ENCODE measurements at regions not wholly inside any gene's neighbourhood (a gene's known extent, or its start where the extent isn't known, plus 50 kb on each side); places are given as distances from the start of the nearest gene placed in this dataset.

GRCh38 chr10:107492389-107492788, 327.9 kb upstream of the SORCS1 start:
- no peaks in the 10 kb centered on the region for H3K4me1 ChIP-seq (ENCODE audit: control insufficient read depth, insufficient read depth, low read length, poor library complexity, severe bottlenecking)
- WGBS, 2 experiments (ENCODE audit: insufficient coverage in 2 of 2), result 56% methylated on average over 1 of the region's 1 CpG; no CpG with 5 or more reads in 1 of the 2 experiments
- no peak overlapping the region for H3K27ac ChIP-seq (ENCODE audit: low read depth, low read length, severe bottlenecking)
- no peaks in the 10 kb centered on the region for H3K9me3 ChIP-seq (ENCODE audit: control insufficient read depth, low read length)
- H3K36me3 ChIP-seq (ENCODE audit: control insufficient read depth, insufficient read depth, low read length), result no peaks in the 10 kb centered on the region
- H3K4me3 ChIP-seq (ENCODE audit: extremely low read depth, insufficient read depth, low read length, poor library complexity, severe bottlenecking), result no peak overlapping the region

GRCh38 chr10:107490389-107490788, 325.9 kb upstream of the SORCS1 start:
- 100% methylated on average over 2 of the region's 2 CpGs; no CpG with 5 or more reads in 1 of the 2 experiments for WGBS, 2 experiments (ENCODE audit: insufficient coverage in 2 of 2)
- no peak overlapping the region for H3K4me3 ChIP-seq (ENCODE audit: extremely low read depth, insufficient read depth, low read length, poor library complexity, severe bottlenecking)
- no peaks in the 10 kb centered on the region for H3K9me3 ChIP-seq (ENCODE audit: control insufficient read depth, low read length)

DNA sequence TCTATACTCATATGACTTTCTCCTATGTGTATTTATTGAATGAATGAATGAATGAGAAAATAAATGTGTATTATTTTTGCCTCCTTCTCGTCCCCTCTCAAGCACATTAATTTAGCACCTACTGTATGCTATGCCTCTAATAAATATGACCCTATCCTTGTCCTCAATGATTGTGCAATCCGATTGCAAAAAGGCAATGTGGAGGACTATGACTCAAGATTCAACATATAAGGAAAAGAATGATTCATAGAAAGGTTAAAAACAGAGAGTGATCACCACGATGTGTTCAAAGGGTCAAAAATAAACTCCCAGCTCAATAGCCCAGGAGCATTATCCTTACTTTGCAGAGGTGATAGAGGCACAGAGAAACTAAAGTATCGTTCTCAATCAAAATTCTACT, 322.8 kb upstream of the SORCS1 start:
- 100% methylated on average over 2 of the region's 4 CpGs; no CpG with 5 or more reads in 1 of the 2 experiments for WGBS, 2 experiments (ENCODE audit: insufficient coverage in 2 of 2)
- Histone ChIP-seq H3K36me3 (ENCODE audit: control insufficient read depth, insufficient read depth, low read length) (no peaks in the 10 kb centered on the region), H3K4me1 (ENCODE audit: control insufficient read depth, insufficient read depth, low read length, poor library complexity, severe bottlenecking) (no peaks in the 10 kb centered on the region), H3K27ac (ENCODE audit: low read depth, low read length, severe bottlenecking) (no peak overlapping the region), H3K9me3 (ENCODE audit: control insufficient read depth, low read length) (no peaks in the 10 kb centered on the region), H3K4me3 (ENCODE audit: extremely low read depth, insufficient read depth, low read length, poor library complexity, severe bottlenecking) (no peak overlapping the region)

More at GRCh38 chr10:107490389-107490788, 325.9 kb upstream of the SORCS1 start:
- Histone ChIP-seq H3K36me3 (ENCODE audit: control insufficient read depth, insufficient read depth, low read length) (no peaks in the 10 kb centered on the region), H3K4me1 (ENCODE audit: control insufficient read depth, insufficient read depth, low read length, poor library complexity, severe bottlenecking) (no peaks in the 10 kb centered on the region), H3K27ac (ENCODE audit: low read depth, low read length, severe bottlenecking) (no peak overlapping the region)

GRCh38 chr10:107485019-107485418, 320.5 kb upstream of the SORCS1 start:
- no peak overlapping the region for H3K27ac ChIP-seq (ENCODE audit: low read depth, low read length, severe bottlenecking)
- H3K4me1 ChIP-seq (ENCODE audit: control insufficient read depth, insufficient read depth, low read length, poor library complexity, severe bottlenecking), result no peaks in the 10 kb centered on the region
- H3K4me3 ChIP-seq (ENCODE audit: extremely low read depth, insufficient read depth, low read length, poor library complexity, severe bottlenecking), result no peak overlapping the region
- H3K36me3 ChIP-seq (ENCODE audit: control insufficient read depth, insufficient read depth, low read length), result no peaks in the 10 kb centered on the region
- WGBS, 2 experiments (ENCODE audit: insufficient coverage in 2 of 2), result no CpG with 5 or more reads among the region's 2 CpGs
- H3K9me3 ChIP-seq (ENCODE audit: control insufficient read depth, low read length), result no peaks in the 10 kb centered on the region

DNA sequence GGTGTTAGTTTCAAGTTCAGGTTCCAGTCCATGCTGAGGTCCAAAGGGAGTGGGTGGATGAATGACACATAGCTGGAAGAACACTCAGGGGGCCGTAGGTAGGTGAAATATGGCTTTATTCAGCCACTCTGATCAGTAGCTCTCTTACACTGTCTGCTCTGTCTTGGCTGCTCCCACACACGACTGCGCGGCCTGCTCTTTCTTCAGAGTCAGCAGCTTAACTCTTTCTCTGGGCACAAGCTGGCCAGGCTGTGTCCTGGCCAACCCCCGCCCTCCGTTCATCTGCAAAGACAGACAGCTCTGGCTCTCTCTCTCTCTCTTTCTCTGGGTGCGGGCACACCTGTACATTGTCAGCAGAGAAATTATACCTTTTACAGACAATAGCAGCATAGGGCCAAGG, 317.4 kb upstream of the SORCS1 start:
- Histone ChIP-seq H3K4me1 (ENCODE audit: control insufficient read depth, insufficient read depth, low read length, poor library complexity, severe bottlenecking) (no peaks in the 10 kb centered on the region), H3K27ac (ENCODE audit: low read depth, low read length, severe bottlenecking) (no peak overlapping the region), H3K9me3 (ENCODE audit: control insufficient read depth, low read length) (no peaks in the 10 kb centered on the region), H3K36me3 (ENCODE audit: control insufficient read depth, insufficient read depth, low read length) (no peaks in the 10 kb centered on the region), H3K4me3 (ENCODE audit: extremely low read depth, insufficient read depth, low read length, poor library complexity, severe bottlenecking) (no peak overlapping the region)
- WGBS, 2 experiments (ENCODE audit: insufficient coverage in 2 of 2), result 78 to 83% methylated on average over 6 to 7 of the region's 7 CpGs

- WGBS, 2 experiments (ENCODE audit: insufficient coverage in 2 of 2), result 86% methylated on average over 3 to 5 of the region's 6 CpGs
- Histone ChIP-seq H3K4me1 (ENCODE audit: control insufficient read depth, insufficient read depth, low read length, poor library complexity, severe bottlenecking) (no peaks in the 10 kb centered on the region), H3K9me3 (ENCODE audit: control insufficient read depth, low read length) (no peaks in the 10 kb centered on the region), H3K36me3 (ENCODE audit: control insufficient read depth, insufficient read depth, low read length) (no peaks in the 10 kb centered on the region), H3K27ac (ENCODE audit: low read depth, low read length, severe bottlenecking) (no peak overlapping the region), H3K4me3 (ENCODE audit: extremely low read depth, insufficient read depth, low read length, poor library complexity, severe bottlenecking) (no peak overlapping the region)
Measured at GRCh38 chr10:107481224-107481623, 316.7 kb upstream of the SORCS1 start.

DNA sequence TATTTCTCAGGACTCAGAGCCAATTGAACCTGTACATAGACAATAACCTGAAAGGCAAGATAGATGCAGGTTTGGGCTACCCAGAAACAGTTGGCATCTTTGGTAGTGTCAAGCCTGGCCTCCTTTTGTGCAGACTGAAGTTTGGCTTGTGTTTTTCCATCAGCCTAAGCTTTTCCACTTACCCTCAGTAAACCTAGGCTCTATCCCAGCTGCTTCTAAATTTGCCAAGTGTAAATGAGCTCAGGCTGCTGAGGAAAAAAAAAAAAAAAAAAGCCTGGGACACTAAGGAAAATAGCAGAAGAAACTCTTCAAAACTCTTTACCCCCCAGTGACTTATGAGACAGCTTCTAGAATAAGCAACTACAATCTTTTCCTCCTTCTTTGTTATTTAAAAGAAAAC, 316.3 kb upstream of the SORCS1 start:
- Histone ChIP-seq H3K9me3 (ENCODE audit: control insufficient read depth, low read length) (no peaks in the 10 kb centered on the region), H3K36me3 (ENCODE audit: control insufficient read depth, insufficient read depth, low read length) (no peaks in the 10 kb centered on the region), H3K4me1 (ENCODE audit: control insufficient read depth, insufficient read depth, low read length, poor library complexity, severe bottlenecking) (no peaks in the 10 kb centered on the region), H3K27ac (ENCODE audit: low read depth, low read length, severe bottlenecking) (no peak overlapping the region), H3K4me3 (ENCODE audit: extremely low read depth, insufficient read depth, low read length, poor library complexity, severe bottlenecking) (no peak overlapping the region)

DNA sequence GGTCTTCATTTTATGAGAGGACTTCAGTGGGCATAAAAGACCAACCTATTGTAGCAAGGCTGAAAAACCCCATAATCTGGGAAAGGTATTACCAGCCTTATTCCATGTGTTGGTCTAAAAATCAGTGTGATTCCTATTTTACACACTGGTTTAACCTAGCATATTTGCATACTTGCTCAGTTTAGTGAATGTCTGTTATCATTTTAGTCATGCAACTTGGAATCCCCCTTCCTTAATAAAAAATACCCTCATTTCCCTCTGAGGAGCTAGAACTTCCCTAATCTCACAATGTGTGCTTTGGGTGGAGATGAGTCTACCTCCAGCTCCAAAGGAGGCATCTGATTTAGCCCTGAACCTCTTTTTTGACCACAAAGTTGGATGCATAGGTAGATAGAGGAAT, 312.8 kb upstream of the SORCS1 start:
- no peak overlapping the region for H3K4me3 ChIP-seq (ENCODE audit: extremely low read depth, insufficient read depth, low read length, poor library complexity, severe bottlenecking)
- H3K9me3 ChIP-seq (ENCODE audit: control insufficient read depth, low read length), result no peaks in the 10 kb centered on the region
- H3K4me1 ChIP-seq (ENCODE audit: control insufficient read depth, insufficient read depth, low read length, poor library complexity, severe bottlenecking), result no peaks in the 10 kb centered on the region
- no peak overlapping the region for H3K27ac ChIP-seq (ENCODE audit: low read depth, low read length, severe bottlenecking)
- no peaks in the 10 kb centered on the region for H3K36me3 ChIP-seq (ENCODE audit: control insufficient read depth, insufficient read depth, low read length)

GRCh38 chr10:107476408-107476807, 311.9 kb upstream of the SORCS1 start:
- H3K9me3 ChIP-seq (ENCODE audit: control insufficient read depth, low read length), result no peaks in the 10 kb centered on the region
- H3K27ac ChIP-seq (ENCODE audit: low read depth, low read length, severe bottlenecking), result no peak overlapping the region
- H3K36me3 ChIP-seq (ENCODE audit: control insufficient read depth, insufficient read depth, low read length), result no peaks in the 10 kb centered on the region
- no peaks in the 10 kb centered on the region for H3K4me1 ChIP-seq (ENCODE audit: control insufficient read depth, insufficient read depth, low read length, poor library complexity, severe bottlenecking)
- no peak overlapping the region for H3K4me3 ChIP-seq (ENCODE audit: extremely low read depth, insufficient read depth, low read length, poor library complexity, severe bottlenecking)
- WGBS, 2 experiments (ENCODE audit: insufficient coverage in 2 of 2), result 80 to 86% methylated on average over 2 of the region's 2 CpGs

GRCh38 chr10:107474650-107475049, 310.1 kb upstream of the SORCS1 start:
- no peak overlapping the region for H3K4me3 ChIP-seq (ENCODE audit: extremely low read depth, insufficient read depth, low read length, poor library complexity, severe bottlenecking)
- no peaks in the 10 kb centered on the region for H3K4me1 ChIP-seq (ENCODE audit: control insufficient read depth, insufficient read depth, low read length, poor library complexity, severe bottlenecking)
- H3K27ac ChIP-seq (ENCODE audit: low read depth, low read length, severe bottlenecking), result no peak overlapping the region
- H3K36me3 ChIP-seq (ENCODE audit: control insufficient read depth, insufficient read depth, low read length), result no peaks in the 10 kb centered on the region
- H3K9me3 ChIP-seq (ENCODE audit: control insufficient read depth, low read length), result no peaks in the 10 kb centered on the region
- 82 to 100% methylated on average over 1 of the region's 1 CpG for WGBS, 2 experiments (ENCODE audit: insufficient coverage in 2 of 2)

- 73% methylated on average over 2 of the region's 2 CpGs; no CpG with 5 or more reads in 1 of the 2 experiments for WGBS, 2 experiments (ENCODE audit: insufficient coverage in 2 of 2)
- H3K4me3 ChIP-seq (ENCODE audit: extremely low read depth, insufficient read depth, low read length, poor library complexity, severe bottlenecking), result no peak overlapping the region
- no peaks in the 10 kb centered on the region for H3K9me3 ChIP-seq (ENCODE audit: control insufficient read depth, low read length)
- H3K36me3 ChIP-seq (ENCODE audit: control insufficient read depth, insufficient read depth, low read length), result no peaks in the 10 kb centered on the region
- H3K27ac ChIP-seq (ENCODE audit: low read depth, low read length, severe bottlenecking), result no peak overlapping the region
- no peaks in the 10 kb centered on the region for H3K4me1 ChIP-seq (ENCODE audit: control insufficient read depth, insufficient read depth, low read length, poor library complexity, severe bottlenecking)
Measured at GRCh38 chr10:107473225-107473624, 308.7 kb upstream of the SORCS1 start.

DNA sequence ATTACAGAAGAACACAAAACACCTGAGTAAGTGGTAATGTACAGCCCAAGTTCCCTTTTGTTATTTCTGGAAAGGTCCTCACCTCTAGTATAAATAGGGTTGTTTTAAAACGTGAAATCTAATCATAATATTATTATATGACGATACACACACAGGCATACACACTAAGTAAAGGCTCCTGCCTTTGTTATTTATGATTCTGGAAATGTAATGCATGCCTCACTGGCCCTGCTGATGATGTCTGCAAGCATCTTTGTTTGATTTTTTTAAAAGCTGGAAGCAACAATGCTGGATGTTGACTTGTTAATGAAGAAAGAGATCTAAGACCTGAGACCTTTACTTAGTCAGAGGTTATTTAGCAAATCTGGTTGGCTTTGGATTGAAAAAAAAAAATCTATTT, 307.4 kb upstream of the SORCS1 start:
- no CpG with 5 or more reads among the region's 2 CpGs for WGBS, 2 experiments (ENCODE audit: insufficient coverage in 2 of 2)
- Histone ChIP-seq H3K27ac (ENCODE audit: low read depth, low read length, severe bottlenecking) (no peak overlapping the region), H3K4me1 (ENCODE audit: control insufficient read depth, insufficient read depth, low read length, poor library complexity, severe bottlenecking) (no peaks in the 10 kb centered on the region), H3K36me3 (ENCODE audit: control insufficient read depth, insufficient read depth, low read length) (no peaks in the 10 kb centered on the region), H3K9me3 (ENCODE audit: control insufficient read depth, low read length) (no peaks in the 10 kb centered on the region), H3K4me3 (ENCODE audit: extremely low read depth, insufficient read depth, low read length, poor library complexity, severe bottlenecking) (no peak overlapping the region)

All from mesodermal cell (in vitro differentiated cells).